Esophagus muscularis mucosa (tissue), 4 donors: ENCODE measurements at regions not wholly inside any gene's neighbourhood (a gene's known extent, or its start where the extent isn't known, plus 50 kb on each side); places are given as distances from the start of the nearest gene placed in this dataset.

ENCODE experiments used
- CTCF ChIP-seq, 3 experiments: fragments of 200-600 bp in 2 of 3; fragments of 450-650 bp in 1 of 3; sonication (generic) in 2 of 3; IDR thresholded peaks; one replicate each; pipeline ENCODE4 v1.5.1; 2017 to 2019; ENCODE audit warnings: antibody characterized with exemption in 3 of 3, mild to moderate bottlenecking in 2 of 3, moderate library complexity in 1 of 3
- EP300 ChIP-seq: sonication (generic); formaldehyde crosslinking; IDR thresholded peaks from one replicate; pipeline ENCODE4 v1.6.1; 2017; ENCODE audit warnings: antibody characterized with exemption
- POLR2A ChIP-seq: fragments of 450-650 bp; IDR thresholded peaks from one replicate; pipeline ENCODE4 v1.6.1; 2017; ENCODE audit warnings: antibody characterized with exemption, moderate library complexity, mild to moderate bottlenecking, low read depth
- POLR2AphosphoS5 ChIP-seq, 2 donors: sonication (generic); formaldehyde crosslinking; IDR thresholded peaks; one replicate each; pipeline ENCODE4 v1.6.1; 2017; ENCODE audit warnings: antibody characterized with exemption in 2 of 2

- TF ChIP-seq CTCF (IDR thresholded peaks at IDR 0.05) (no peak), POLR2AphosphoS5 (IDR thresholded peaks at IDR 0.05) (no peak), POLR2A (no peak), EP300 (no peak)
These were observed 168.8 kb downstream of the RCN1 start for GRCh38 chr11:32259641-32260081.
